Activated CD4-positive, alpha-beta T cell treated with anti-CD3 and anti-CD28 coated beads, Interleukin-2, Interleukin-6, amounts not matched to agents 100 ng/mL and 50 ng/mL, durations not matched to agents 16 hours and 8 hours (primary cell): ENCODE measurements at regions not wholly inside any gene's neighbourhood (a gene's known extent, or its start where the extent isn't known, plus 50 kb on each side); places are given as distances from the start of the nearest gene placed in this dataset.

Source experiments
- DNase-seq: peaks from one replicate; pipeline ENCODE4 v3.0.0-alpha.2; 2020

DNA sequence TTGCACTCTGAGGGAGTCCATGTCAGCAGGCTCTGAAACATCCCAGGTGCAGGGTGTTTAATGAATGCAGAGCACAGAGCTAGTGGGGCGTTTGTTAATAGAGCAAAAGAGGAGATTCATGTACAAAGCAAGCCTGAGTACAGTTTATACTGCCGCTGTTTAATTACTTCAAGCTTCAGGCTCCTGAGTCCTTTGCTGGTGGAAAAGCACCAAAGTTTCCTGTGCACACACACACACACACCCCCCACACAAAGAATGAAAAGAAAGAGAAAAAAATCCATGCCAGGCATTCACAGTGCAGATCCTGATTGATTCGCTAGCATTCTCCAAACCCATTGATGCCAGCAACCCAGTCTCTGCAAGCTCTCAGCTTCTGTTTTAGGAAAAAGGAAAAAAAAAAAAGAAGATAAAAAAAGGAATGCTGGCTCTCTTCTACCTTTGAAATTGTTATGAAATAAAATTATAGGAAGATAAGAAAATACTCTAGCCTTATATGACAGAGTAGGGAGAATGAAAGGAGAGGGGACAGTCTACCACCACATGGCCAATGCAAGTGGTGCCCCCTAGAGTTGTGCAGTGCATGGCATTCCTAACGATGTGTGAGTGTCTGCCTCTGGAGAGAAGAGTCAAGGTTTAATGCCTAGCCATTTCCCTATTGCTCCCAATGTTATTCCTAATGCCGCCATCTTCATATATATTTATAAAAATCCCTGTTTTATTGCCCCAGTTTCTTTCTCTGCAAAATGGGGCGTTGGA lies 216.5 kb downstream of the TMEM114 start:
- DNase-seq, result no peak

GRCh38 chr16:8372141-8372540 lies 218.2 kb downstream of the TMEM114 start:
- no peak for DNase-seq

DNA sequence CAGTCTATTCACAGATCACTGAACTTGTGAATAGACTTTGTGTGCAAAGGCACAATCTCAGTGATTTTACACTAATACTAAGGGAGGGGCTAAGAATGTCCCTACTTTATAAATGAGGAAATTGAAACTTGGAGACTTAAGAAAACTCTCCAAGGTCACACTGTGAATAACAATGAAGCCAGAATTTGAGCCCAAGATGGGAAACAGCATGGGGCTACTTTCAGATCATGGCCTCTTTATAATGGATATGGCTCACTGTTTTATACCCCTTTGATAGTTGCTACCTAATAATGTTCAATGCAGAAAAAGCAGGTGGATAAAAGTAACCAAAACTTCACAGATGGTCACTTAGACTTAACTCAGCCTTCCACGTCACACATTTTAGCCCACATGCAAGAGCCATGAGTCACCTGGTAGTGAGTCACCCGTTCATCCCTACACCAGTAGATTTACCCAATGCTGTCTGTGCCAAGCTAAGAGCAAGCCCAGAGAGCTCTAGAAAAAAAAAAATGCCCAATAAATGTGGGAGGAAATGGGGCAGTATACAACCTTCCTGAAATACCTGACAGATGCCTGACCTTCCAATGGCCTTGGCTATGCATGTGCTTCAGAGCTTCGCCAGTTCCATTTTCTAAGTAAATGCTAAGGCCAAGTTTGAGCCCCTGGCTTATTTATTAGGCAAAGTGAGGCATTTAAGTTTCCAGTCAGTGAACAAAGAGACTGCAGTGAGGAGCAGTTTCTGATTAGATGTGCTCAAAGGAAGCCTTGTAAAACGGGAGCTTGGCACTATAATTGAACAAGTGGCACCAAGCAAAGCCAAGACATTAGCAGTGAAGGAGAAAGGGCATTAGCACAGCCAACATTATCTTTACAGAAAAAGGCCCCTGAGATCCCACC lies 219.7 kb downstream of the TMEM114 start:
- DNase-seq, result no peak

- DNase-seq, result no peak
These were observed 231.4 kb downstream of the TMEM114 start for GRCh38 chr16:8358937-8359336.

DNA sequence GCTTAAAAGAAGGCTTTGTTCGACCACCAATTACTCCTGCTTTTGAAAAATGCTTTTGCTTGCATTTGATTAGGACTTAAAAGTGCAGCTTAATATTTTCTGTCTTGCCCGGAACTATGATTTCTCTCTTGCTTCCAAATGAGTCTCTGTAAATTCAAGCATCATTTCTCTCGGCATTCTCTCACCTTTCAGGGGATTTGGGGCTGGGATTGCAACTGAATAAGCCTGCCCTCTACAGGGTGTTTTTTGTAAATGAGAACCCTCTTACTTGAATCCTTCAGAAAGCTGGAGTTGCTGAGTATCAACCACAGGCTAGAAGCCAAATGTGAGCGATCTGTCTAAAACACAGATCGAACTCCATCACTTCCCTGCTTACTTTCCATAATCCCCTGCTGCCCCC lies 234.6 kb downstream of the TMEM114 start:
- no peak for DNase-seq

GRCh38 chr16:8346294-8346693 lies 244.0 kb downstream of the TMEM114 start:
- no peak for DNase-seq

GRCh38 chr16:8342276-8342675 lies 248.0 kb downstream of the TMEM114 start:
- DNase-seq, result no peak

GRCh38 chr16:8330761-8331160 lies 259.6 kb downstream of the TMEM114 start:
- no peak for DNase-seq

DNA sequence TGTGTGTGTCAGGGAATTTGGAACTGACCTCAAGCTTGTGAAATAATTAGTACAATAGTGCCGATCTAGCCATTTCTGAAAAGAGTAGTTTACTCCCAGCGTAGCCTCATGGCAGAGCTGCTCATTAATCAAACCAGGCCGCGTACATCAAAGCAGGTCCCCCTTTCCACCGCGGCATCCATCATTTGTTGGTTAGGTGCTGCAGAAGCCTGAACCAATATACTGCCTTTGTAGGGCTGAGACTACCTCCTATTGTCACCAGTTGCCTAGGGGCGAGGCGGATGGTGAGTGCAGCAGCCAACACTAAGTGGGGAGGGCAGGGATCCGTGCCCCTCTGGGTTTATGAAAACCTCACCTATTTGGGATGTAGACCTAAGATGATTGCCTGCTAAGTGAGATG lies 264.1 kb downstream of the TMEM114 start:
- no peak for DNase-seq

DNA sequence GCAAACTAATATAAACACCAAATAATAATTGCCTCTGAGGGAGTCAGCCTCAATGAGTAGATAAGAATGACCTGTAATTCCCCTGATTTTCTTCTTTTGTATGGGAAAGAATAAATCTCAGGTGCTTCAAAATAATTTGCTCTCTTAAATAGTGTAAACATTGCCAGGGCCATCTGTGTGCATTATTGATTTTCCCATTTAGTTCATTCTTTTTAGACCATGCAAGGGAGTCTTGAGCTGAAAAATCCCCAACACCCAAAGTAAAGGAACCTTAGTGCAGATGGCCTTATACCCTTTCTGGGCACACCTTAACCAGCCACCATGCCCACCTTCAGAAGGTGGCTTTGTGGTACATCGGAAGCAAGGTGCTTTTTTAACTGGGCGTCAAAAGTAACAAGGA lies 267.2 kb downstream of the TMEM114 start:
- no peak for DNase-seq

GRCh38 chr16:8320131-8320530 lies 270.2 kb downstream of the TMEM114 start:
- DNase-seq, result no peak

DNA sequence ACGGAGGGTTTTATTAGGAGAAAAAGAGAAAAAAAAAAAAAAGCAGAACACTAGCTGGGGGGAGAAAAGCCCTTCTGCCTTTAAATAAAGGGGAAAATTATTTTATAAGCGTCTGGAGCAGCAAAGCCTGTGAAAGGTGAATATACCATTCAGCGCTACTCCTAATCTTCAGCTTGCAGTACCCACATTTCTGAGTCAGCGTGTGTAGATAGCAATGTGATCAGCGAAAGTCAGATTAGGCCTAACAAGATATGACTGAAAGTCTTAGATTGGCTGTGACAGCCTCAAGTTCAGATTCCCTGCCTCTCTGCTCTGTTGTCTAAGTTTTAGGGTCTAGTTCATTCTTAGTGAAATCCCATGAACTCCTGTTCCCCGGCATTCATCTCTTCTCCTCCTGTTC lies 279.5 kb downstream of the TMEM114 start:
- no peak for DNase-seq

DNA sequence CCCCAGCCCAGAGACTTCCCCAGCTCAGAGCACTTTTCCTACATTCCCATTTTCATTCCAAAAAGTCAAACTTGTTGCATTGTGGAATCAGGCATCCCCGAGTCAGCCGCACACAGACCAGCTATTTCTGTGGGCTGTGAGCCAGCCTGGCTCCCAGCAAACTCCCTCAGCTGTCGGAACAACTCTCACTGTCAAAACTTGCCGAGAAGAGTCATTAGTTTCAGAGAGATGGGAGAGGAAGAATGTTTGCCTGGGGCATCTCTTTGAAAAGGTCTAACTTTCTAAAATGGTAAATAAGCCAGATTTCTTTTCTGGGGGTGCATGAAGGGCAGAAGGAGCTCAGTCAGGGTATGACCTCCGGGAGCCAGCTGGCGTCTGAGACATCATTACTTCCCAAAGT lies 280.0 kb downstream of the TMEM114 start:
- DNase-seq, result no peak

DNA sequence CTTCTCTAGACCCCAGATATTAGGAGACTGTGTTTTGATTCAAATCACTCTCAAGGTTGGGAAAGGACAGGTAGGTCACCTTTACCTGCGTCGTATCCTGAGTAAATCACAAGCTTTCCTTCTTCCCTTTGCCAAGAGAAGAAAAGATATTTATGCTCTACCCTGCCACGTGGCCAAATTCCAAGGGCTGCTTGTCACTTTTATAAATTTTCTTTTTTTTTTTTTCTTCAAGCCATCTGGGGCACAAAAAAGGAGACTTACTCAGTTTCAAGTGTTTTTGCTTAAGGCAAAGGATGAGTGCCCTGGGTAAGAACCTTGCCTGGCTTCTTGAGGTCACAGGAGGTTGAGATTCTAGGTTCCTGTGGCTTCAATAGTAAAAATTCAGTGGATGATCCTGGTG lies 285.1 kb downstream of the TMEM114 start:
- DNase-seq, result no peak

GRCh38 chr16:8299635-8300034 lies 290.7 kb downstream of the TMEM114 start:
- no peak for DNase-seq

- no peak for DNase-seq
These were observed 294.6 kb downstream of the TMEM114 start for GRCh38 chr16:8295513-8296237.

DNA sequence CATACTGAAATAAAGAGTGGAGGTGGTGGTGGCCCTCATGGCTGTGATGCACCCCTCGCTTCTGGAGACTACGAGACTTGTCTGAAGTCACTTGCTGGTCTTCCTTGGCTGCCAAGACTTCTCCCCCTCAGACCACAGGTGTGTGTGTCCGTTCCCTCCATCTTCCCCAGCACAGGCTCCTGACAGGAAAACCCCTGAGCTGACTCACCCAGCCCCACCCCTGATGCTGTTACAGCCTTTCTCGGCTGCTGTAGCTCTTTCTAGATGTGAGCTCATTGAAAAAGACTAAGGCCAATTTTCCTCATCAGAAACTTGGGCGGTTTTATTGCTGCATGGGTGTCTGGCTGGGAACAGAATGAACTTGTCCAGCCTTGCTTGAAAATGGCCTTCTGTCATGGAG lies 296.9 kb downstream of the TMEM114 start:
- no peak for DNase-seq

DNA sequence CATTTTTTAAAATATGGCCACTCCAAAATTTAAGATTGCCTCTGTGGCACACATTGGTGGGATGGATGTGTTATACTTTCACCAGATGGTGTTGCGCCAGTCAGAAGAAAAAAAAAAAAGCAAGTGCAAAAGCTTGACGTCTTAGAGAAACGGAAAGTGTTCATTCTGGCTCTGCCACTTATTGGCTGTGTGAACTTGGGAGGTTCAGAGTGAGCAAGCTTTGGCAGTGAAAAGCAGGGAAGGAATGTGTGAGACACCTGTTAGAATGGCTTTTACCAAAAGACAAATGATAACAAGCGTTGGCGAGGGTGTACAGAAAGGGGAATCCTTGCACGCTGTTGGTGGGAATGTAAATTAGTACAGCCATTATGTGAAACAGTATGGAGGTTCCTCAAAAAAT lies 298.0 kb downstream of the TMEM114 start:
- DNase-seq, result no peak

DNA sequence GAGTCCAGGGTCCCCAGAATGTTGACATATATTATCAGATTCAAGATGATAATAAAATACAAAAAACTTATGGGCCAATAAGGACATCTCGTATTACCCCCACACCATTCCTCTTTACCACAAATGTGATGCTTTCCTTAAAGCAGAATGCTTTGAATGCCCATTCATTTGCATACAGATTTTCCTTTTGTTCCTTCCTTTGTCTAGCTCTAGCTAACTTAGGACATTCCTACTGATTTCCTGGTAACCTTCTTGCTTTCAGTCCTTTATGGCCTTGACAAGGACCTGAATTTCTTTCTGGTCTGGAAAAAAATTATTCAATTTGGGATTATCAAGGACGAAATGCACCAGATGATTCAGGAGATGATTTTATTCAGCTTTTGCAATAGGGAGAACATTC lies 304.0 kb downstream of the TMEM114 start:
- DNase-seq, result no peak

GRCh38 chr16:8283195-8283594 lies 307.1 kb downstream of the TMEM114 start:
- no peak for DNase-seq

GRCh38 chr16:8278031-8278580 lies 312.2 kb downstream of the TMEM114 start:
- no peak for DNase-seq

GRCh38 chr16:8271344-8271743 lies 319.0 kb downstream of the TMEM114 start:
- no peak for DNase-seq

- DNase-seq, result no peak
These were observed 328.0 kb downstream of the TMEM114 start for GRCh38 chr16:8262299-8262698.
